C4-2B (cell line): ENCODE measurements at regions not wholly inside any gene's neighbourhood (a gene's known extent, or its start where the extent isn't known, plus 50 kb on each side); places are given as distances from the start of the nearest gene placed in this dataset.

Experiments
- H3K27ac ChIP-seq: fragments of 450-650 bp; 2 replicates; pipeline ENCODE4 v1.5.1; 2017
- ZFX ChIP-seq: fragments of 450-650 bp; IDR thresholded peaks from 2 replicates; pipeline ENCODE4 v1.6.1; 2017
- TF ChIP-seq, protein P1 (sequence below): fragments of 450-650 bp; conservative IDR thresholded peaks from 2 replicates; pipeline ENCODE4 v1.5.1; 2017; ENCODE audit warnings: mild to moderate bottlenecking

DNA sequence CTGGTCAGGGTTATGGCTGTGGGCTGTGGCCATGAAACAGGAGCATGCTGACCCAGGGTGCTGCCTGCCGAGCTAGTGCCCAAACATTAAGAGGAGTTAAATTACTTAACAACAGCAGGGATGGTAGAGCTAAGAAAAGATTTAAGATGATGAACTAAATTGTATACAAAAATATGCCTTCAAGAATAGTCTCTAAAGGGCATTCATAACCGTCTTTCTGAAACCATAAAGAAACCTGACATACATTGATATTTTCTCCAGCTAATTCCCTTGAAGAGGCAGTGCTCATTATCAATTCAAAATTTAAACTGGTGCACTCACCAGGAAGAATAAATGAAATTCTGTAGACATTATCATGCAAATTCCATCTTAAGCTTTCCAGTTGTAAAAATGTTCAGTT is 265.8 kb upstream of the TAC1 start:
- H3K27ac ChIP-seq = no peak overlapping the region
- TF ChIP-seq ZFX = no peak
- TF ChIP-seq, protein P1, sequence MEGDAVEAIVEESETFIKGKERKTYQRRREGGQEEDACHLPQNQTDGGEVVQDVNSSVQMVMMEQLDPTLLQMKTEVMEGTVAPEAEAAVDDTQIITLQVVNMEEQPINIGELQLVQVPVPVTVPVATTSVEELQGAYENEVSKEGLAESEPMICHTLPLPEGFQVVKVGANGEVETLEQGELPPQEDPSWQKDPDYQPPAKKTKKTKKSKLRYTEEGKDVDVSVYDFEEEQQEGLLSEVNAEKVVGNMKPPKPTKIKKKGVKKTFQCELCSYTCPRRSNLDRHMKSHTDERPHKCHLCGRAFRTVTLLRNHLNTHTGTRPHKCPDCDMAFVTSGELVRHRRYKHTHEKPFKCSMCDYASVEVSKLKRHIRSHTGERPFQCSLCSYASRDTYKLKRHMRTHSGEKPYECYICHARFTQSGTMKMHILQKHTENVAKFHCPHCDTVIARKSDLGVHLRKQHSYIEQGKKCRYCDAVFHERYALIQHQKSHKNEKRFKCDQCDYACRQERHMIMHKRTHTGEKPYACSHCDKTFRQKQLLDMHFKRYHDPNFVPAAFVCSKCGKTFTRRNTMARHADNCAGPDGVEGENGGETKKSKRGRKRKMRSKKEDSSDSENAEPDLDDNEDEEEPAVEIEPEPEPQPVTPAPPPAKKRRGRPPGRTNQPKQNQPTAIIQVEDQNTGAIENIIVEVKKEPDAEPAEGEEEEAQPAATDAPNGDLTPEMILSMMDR = no peak

DNA sequence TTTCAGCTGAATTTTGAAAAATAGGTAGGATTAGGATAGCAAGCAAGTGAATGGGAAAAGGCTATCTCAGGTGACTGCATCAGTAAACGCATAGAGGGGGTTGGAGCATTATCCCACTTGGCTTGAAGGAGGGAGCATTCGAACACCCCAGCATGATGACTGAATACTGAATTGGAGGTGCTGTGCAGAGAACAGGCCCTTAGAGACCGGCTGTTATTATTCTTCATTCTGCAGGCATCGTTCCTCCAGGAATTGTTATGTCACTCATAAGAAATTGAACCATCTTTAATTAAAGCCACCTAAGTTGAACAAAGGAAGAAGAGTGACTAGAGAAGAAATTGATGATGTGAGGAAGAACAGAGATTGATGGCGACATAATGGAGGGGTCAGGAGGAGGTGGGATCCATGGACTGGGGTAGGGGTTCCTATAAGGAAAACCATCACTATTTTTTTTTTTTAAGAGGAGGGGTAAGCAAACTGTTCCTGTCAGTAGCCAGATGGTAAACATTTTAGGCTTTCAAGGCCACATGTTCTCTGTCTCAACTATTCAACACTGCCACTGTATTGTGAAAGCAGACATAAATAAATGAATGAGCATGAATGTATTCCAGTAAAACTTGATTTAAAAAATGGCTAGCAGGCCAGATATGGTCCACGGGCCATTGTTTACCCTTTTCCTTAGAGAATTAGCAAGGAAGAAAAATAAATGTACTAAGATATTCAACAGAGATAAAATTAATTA is 264.7 kb upstream of the TAC1 start:
- TF ChIP-seq ZFX = no peak
- TF ChIP-seq, protein P1 = no peak
- no peak overlapping the region for H3K27ac ChIP-seq

DNA sequence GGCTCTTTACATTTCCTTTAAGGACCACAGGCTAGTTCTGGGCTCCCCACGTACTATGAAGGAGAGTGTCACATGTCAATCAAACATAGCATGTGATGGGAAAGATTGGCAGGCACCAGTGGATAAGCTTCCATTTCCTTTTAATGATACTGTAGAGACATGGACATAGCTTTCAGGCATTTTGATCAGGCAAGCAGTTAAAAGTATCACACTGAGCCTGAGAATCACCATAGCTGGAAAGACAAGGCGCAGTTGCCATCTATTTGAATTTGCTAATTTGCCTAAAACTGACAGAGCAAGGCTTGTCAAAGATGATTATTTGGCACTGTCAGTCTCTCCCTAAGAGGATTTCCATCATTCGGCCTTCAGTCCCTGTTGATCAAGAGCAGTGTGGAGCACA is 263.4 kb upstream of the TAC1 start:
- H3K27ac ChIP-seq = no peak overlapping the region
- no peak for TF ChIP-seq ZFX
- TF ChIP-seq, protein P1 = no peak

DNA sequence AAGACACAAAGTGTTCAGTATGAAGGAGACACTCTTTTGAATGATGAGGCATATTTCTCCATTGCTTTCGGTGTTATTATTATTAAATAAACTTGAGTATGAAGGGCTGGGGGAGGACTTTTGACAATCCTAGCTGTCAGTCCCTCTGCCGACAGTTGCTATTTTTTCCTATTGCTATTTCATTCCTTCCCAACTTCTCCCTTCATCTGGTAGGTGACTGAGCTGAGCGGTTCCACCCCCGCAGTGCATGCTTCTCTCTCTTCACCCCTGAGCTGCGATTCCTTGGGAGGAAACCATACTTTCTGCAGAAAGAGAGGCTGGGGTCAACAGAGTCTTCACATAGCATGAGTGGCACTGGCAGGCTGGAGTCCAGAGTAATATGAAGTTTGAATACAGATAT is 261.2 kb upstream of the TAC1 start:
- TF ChIP-seq ZFX = no peak
- TF ChIP-seq, protein P1 = no peak
- H3K27ac ChIP-seq = no peak overlapping the region

DNA sequence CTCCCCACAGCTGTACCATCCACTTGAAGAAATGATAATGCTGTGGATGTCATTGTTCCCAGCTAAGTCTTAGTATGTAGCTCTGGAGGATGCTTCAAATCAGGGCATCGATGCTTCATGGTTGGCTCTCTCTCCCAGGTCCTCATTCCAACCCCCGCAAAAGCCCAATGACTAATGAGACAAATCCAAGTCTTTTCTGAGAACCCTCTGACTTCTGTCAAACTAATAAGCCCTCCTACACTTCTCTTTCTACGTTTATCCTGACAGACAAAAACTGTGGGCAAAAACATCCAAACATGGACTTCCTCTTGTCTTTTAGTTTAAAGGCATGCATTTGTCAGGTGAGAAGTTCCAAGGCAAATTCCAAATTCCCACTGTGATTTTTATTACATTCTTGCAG is 260.4 kb upstream of the TAC1 start:
- TF ChIP-seq ZFX = no peak
- TF ChIP-seq, protein P1 = no peak
- no peak overlapping the region for H3K27ac ChIP-seq

DNA sequence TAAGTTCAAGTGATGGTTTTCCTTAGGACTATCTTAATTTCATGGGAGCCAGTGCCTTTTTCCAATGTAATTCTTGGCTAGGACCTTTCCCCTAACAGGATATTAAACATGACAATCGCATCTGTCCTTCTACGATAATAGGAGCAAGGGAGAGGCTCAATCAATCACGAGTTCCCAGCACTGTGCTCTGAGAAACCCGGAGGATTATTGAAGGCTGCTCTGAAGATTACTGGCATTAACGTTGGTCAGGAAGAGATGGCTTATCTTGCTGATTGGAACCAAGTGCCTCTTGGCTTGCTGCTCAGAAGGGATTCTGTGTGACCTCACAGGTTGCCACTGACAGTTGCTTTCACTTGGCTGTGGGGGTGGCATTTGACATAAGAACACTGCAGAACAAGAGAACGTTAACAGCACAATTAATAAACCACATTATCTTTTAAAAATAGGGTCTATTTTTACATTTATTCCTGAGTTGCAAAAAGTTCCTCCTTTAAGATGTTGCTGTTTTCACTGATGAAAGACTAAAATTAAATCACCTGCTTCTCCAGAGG is 252.1 kb upstream of the TAC1 start:
- TF ChIP-seq, protein P1 = no peak
- TF ChIP-seq ZFX = no peak
- no peak overlapping the region for H3K27ac ChIP-seq

DNA sequence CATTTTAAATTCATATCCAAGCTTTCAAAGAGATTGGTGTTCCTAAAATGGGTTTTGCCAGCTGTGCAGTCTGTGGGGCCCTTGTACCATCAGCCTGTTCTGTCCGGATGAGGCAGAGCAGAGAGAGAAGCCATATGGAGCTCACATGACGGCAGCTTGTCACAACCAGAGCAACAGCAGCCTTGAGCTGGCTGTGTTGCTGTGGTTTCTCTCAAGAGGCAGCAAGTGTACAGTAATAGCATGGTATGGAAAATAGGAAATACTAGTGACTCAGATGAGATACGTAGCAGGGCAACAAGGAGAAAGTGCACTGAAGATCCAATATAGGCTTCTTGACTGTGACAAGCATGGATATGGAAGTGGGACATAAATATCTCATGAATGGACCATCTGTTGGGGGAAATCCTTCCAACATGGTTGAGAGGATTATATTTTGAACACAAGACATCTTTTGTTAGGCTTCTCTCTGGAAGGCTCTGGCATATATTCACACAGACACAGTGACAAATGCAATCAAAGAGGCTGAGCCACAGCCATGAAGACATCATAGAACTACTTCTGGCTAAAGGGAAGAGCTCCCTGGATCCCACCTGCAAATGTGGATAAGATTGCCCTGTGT is 251.0 kb upstream of the TAC1 start:
- H3K27ac ChIP-seq = no peak overlapping the region
- no peak for TF ChIP-seq ZFX
- TF ChIP-seq, protein P1 = no peak
